GM21360 (cell line): ENCODE measurements at regions not wholly inside any gene's neighbourhood (a gene's known extent, or its start where the extent isn't known, plus 50 kb on each side); places are given as distances from the start of the nearest gene placed in this dataset.

ENCODE experiments used
- ATAC-seq: cut with Tn5 transposase; IDR thresholded peaks from one replicate; pipeline ENCODE4 v1.9.1; 2021; ENCODE audit warnings: mild to moderate bottlenecking, moderate library complexity; ENCODE audit not compliant: unreplicated experiment

GRCh38 chr7:30212701-30213111 is 71.7 kb upstream of the ZNRF2 start:
- no peak for ATAC-seq

GRCh38 chr7:30213637-30214036 is 70.8 kb upstream of the ZNRF2 start:
- ATAC-seq, result no peak

DNA sequence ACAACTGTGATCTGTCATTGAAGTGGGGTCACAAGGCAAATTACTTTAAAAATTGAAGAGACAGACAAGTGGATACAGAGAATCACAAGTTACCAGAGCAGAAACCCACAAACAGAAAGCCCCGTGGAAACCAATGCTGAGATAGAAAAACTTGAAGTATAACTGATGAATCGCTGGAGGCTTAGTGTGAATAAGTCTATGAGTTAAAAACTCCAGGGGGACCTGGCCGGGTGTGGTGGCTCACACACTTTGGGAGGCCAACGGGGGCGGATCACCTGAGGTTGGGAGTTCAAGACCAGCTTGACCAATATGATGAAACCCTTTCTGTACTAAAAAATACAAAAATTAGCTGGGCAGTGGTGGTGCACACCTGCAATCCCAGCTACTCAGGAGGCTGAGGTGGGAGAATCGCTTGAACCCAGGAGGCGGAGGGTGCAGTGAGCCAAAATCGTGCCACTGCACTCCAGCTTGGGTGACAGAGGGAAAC is 69.7 kb upstream of the ZNRF2 start:
- ATAC-seq, result no peak

DNA sequence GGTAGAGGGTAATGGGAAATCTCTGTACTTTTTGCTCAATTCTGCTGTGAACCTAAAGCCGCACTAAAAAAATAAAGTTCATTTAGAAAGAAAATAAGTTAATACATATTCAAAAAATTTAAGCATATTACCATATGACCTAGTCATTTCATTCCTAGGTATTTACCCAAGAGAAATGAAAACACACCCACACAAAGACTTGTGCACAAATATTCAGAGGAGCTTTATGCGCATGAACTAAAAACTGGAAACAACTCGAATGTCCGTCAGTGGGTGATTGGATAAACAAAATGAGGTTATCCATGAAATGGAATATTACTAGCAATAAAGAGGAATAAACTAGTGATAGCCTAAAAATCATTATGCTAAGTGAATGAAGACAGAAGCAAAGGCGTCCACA is 62.6 kb upstream of the ZNRF2 start:
- ATAC-seq, result no peak

- no peak for ATAC-seq
Observed at GRCh38 chr7:30222515-30223215, 61.7 kb upstream of the ZNRF2 start.

- no peak for ATAC-seq
Observed at GRCh38 chr7:30223896-30224295, 60.5 kb upstream of the ZNRF2 start.

GRCh38 chr7:30224511-30225062 is 59.8 kb upstream of the ZNRF2 start:
- no peak for ATAC-seq

GRCh38 chr7:30225863-30226613 is 58.4 kb upstream of the ZNRF2 start:
- ATAC-seq, result peak; percentile 80

DNA sequence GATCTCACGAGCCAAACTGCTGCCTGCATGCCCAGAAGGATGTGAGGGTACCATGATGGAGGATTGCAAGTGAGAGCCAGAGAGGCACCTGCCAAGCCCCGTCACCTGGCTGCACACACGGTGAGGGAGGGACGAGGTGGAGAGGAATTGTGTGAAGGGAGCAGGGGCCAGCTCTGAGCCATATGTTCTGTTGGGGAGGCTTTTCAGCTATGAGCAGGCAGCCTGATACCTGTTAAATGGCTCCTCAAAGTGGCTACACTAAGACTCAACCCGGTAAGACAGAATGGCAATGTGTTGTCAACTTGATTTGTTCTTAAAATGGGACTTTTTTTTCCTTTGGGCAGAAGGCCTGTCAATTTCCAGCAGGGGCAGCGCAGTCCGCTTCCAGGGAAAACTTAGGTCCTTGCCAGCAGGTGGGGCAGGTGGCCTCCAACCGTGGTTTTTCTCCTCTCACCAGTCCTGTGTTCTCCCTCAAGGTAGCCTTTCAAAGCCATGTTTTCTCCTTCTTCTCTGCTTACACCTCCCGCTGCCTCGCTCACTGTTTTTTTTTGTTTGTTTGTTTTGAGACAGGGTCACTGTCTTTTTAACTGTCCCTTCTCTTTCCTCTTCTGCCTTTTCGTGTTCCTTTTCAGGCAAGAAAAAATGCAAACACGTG is 57.7 kb upstream of the ZNRF2 start:
- ATAC-seq, result no peak

DNA sequence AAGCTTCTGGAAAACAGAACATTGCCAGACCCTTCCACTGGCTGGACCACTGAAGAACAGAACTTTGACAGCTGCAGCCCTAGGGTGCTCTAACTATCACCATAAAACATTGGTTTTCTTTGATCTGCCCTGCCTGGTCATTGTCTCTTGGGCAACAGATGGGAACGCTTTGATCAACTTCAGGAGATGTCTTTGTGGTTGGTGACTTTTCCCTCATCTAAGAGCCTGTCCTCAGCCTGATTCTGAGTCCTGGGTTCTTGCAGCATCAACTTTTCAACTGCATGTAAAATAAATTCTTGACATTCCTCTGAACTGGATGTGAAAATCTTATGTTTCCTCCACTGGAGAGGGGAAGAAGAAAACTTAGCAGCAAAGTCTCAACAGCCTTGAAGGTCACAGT is 53.1 kb upstream of the ZNRF2 start:
- no peak for ATAC-seq

GRCh38 chr7:30232391-30232790 is 52.0 kb upstream of the ZNRF2 start:
- no peak for ATAC-seq
